BE2C (cell line): ENCODE measurements at regions not wholly inside any gene's neighbourhood (a gene's known extent, or its start where the extent isn't known, plus 50 kb on each side); places are given as distances from the start of the nearest gene placed in this dataset.

Source experiments
- DNase-seq: peaks from one replicate; pipeline ENCODE4 v3.0.0-alpha.2; 2020
- H3K27me3 ChIP-seq: fragments of 250-450 bp; sonication (Bioruptor Pico); 2 replicates; pipeline ENCODE4 v1.5.1; 2020; ENCODE audit warnings: mild to moderate bottlenecking
- H3K36me3 ChIP-seq: fragments of 250-450 bp; sonication (Bioruptor Pico); 2 replicates; pipeline ENCODE4 v1.5.1; 2020; ENCODE audit warnings: mild to moderate bottlenecking
- H3K4me1 ChIP-seq: fragments of 250-450 bp; sonication (Bioruptor Pico); 2 replicates; pipeline ENCODE4 v1.5.1; 2020
- H3K4me3 ChIP-seq: 2 replicates; pipeline ENCODE4 v1.5.1; 2011; ENCODE audit warnings: low read depth, low read length
- H3K9me3 ChIP-seq: fragments of 250-450 bp; sonication (Bioruptor Pico); 2 replicates; pipeline ENCODE4 v1.5.1; 2020
- CTCF ChIP-seq: IDR thresholded peaks from 2 replicates; pipeline ENCODE4 v1.5.1; 2012; ENCODE audit warnings: mild to moderate bottlenecking, low read depth, low read length

- Histone ChIP-seq H3K4me3 (no peak overlapping the region), H3K9me3 (no peaks in the 10 kb centered on the region), H3K36me3 (no peaks in the 10 kb centered on the region), H3K27me3 (no peaks in the 10 kb centered on the region), H3K4me1 (peaks cover 23% of the 10 kb centered on the region)
- DNase-seq: peak; percentile 46
- TF ChIP-seq CTCF: no peak
Measured at GRCh38 chr13:34425327-34425949, 516.6 kb upstream of the NBEA start.

GRCh38 chr13:34428911-34429310 lies 513.2 kb upstream of the NBEA start:
- peaks cover 21% of the 10 kb centered on the region for H3K4me1 ChIP-seq
- TF ChIP-seq CTCF: no peak
- H3K36me3 ChIP-seq: no peaks in the 10 kb centered on the region
- H3K27me3 ChIP-seq: no peaks in the 10 kb centered on the region
- no peak for DNase-seq
- no peak overlapping the region for H3K4me3 ChIP-seq
- no peaks in the 10 kb centered on the region for H3K9me3 ChIP-seq

- Histone ChIP-seq H3K36me3 (no peaks in the 10 kb centered on the region), H3K4me1 (peaks cover 13% of the 10 kb centered on the region), H3K27me3 (no peaks in the 10 kb centered on the region), H3K9me3 (no peaks in the 10 kb centered on the region), H3K4me3 (no peak overlapping the region)
- no peak for TF ChIP-seq CTCF
- no peak for DNase-seq
Measured at GRCh38 chr13:34430294-34430693, 511.8 kb upstream of the NBEA start.

- Histone ChIP-seq H3K36me3 (no peaks in the 10 kb centered on the region), H3K27me3 (no peaks in the 10 kb centered on the region), H3K4me3 (no peak overlapping the region), H3K9me3 (no peaks in the 10 kb centered on the region), H3K4me1 (peaks cover 3% of the 10 kb centered on the region; the same call in 1 of the 2 replicates)
- TF ChIP-seq CTCF: no peak
- DNase-seq: no peak
Measured at GRCh38 chr13:34431827-34432581, 510.1 kb upstream of the NBEA start.

- Histone ChIP-seq H3K9me3 (no peaks in the 10 kb centered on the region), H3K4me1 (peaks cover 3% of the 10 kb centered on the region; the same call in 1 of the 2 replicates), H3K27me3 (no peaks in the 10 kb centered on the region), H3K36me3 (no peaks in the 10 kb centered on the region), H3K4me3 (no peak overlapping the region)
- DNase-seq: peak; percentile 73
- TF ChIP-seq CTCF: no peak
Measured at GRCh38 chr13:34435338-34435737, 506.7 kb upstream of the NBEA start.

- H3K4me1 ChIP-seq: peaks cover 3% of the 10 kb centered on the region; the same call in 1 of the 2 replicates
- H3K9me3 ChIP-seq: no peaks in the 10 kb centered on the region
- no peaks in the 10 kb centered on the region for H3K36me3 ChIP-seq
- DNase-seq: no peak
- no peaks in the 10 kb centered on the region for H3K27me3 ChIP-seq
- no peak for TF ChIP-seq CTCF
- no peak overlapping the region for H3K4me3 ChIP-seq
Measured at GRCh38 chr13:34437873-34438272, 504.2 kb upstream of the NBEA start.
